HuH-7.5 (cell line): ENCODE measurements at regions not wholly inside any gene's neighbourhood (a gene's known extent, or its start where the extent isn't known, plus 50 kb on each side); places are given as distances from the start of the nearest gene placed in this dataset.
"Not testable (repeated sequence)": the region's sequence is repeated elsewhere in the genome, so short reads cannot be mapped to it uniquely, and the experiment has no call there.

Experiments used
- DNase-seq: peaks from one replicate; pipeline ENCODE4 v3.0.0; 2011; ENCODE audit warnings: low spot score

DNA sequence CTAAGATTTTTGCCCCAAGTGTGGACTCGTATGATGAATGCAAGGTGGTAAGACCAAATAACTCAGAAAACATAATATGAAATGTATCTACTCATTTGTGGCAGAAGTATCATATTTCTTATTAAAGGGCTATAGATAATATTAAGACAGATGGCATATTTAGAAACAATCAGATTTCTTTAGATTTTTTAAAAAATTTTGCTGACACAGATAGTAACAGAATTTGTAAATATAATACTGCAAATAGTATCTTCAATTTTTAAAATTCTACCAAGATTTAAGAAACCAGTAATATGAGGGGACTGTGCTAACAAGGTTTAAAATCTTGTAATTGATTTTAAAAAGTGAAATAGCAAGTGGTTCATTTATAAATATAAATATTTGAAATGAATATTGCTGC, 1064.1 kb downstream of the DIPK2A start:
- no peak for DNase-seq

DNA sequence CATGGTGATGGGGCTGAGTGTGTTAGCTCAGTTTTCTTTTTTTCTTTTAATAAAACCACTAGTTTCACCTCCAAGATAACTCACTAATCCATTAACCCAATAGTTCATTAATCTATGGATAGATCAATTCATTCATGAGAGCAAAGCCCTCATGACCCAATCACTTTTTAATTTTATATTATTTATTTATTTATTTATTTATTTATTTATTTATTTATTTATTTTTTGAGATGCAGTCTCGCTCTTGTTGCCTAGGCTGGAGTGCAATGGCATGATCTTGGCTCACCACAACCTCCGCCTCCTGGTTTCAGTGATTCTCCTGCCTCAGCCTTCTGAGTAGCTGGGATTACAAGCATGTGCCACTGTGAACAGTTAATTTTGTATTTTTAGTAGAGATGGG, 1082.4 kb downstream of the DIPK2A start:
- DNase-seq, result not testable (repeated sequence)

DNA sequence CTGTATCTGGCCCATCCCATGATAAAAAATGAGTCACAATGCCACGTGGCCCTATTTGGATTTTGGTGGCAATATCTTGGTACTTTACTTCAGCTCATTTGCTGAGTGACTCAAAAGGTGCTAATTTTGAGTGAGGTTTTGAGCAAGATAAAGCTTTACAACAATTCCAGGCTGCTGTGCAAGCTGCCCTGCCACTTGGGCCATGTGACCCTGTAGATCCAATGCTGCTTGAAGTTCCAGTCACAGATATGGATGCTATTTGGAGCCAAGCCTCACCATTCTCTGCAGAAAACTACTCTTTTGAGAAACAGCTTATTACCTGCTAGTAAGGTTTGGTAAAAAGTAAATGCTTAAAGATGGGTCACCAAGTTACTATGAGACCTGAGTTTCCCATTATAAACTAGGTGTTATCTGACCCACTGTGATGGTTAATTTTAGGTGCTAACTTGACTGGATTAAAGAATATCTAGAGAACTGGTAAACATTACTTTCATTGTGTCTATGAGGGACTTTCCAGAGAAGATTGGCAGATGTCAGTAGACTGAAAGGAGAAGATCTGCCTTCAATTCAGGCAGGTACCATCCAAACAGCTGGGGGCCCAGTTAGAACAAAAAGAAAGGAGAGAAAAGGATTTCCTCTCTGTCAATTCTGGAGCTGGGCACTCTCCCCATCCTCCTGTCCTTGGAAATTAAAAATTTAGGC, 1083.9 kb downstream of the DIPK2A start:
- DNase-seq, result no peak

GRCh38 chr3:145058483-145058882, 1086.9 kb downstream of the DIPK2A start:
- DNase-seq, result no peak

- DNase-seq, result no peak
Measured at GRCh38 chr3:145063616-145064015, 1092.0 kb downstream of the DIPK2A start.

DNA sequence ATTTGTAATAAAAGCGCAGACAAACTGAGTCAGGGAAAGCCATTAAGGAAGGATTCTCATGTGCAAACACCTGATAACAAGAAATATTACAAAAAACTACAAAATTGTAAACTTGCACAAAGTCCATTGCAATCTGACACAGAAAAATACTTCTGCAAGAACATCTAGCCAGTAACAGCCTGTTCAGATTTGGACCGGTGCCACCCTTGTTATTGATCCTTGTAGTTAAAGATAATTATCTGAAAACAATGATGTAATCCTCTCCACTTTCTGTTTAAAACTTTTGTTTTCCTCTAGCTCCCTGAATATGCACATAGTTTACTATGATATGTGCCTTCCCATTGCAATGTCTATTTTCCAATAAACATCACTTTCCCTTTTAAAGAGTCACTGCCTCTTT, 1090.2 kb downstream of the PLOD2 start:
- no peak for DNase-seq

GRCh38 chr3:145079436-145079835, 1081.5 kb downstream of the PLOD2 start:
- DNase-seq, result no peak

DNA sequence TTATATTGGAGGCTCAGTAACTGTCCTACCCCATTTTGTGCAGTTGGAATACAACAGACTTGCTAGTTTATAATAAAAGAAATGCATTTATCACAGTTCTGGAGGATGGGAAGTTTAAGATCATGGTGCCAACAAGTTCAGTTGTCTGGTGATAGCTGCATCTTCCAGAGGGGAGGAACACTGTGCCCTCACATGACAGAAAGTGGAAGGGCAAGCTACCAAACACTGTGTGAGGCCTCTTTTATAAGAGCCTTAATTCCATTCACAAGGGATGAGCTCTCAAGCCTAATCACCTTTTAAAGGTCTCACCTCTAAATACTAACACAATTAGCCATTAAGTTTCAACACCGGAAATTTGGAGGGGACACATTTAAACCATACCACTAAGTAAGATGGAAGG, 1073.9 kb downstream of the PLOD2 start:
- no peak for DNase-seq

GRCh38 chr3:145088917-145089316, 1072.1 kb downstream of the PLOD2 start:
- no peak for DNase-seq

DNA sequence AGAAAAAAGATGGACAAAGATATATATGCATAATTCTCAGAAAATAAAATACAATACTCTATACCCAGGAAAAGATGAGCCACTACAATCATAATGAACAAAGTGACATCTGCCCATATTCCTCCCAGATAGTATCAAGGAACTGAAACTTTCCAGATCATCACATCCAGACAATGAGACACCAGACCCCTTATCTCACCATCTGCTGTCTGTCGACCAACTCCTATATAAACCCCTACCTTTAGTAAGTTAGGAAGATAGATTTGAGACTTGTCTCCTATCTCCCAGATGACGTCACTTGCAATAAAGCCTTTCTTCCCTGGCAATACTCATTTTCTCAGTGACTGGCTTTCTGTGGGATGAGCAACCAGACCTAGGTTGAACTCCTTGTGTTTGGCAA, 1071.6 kb downstream of the PLOD2 start:
- DNase-seq, result no peak

DNA sequence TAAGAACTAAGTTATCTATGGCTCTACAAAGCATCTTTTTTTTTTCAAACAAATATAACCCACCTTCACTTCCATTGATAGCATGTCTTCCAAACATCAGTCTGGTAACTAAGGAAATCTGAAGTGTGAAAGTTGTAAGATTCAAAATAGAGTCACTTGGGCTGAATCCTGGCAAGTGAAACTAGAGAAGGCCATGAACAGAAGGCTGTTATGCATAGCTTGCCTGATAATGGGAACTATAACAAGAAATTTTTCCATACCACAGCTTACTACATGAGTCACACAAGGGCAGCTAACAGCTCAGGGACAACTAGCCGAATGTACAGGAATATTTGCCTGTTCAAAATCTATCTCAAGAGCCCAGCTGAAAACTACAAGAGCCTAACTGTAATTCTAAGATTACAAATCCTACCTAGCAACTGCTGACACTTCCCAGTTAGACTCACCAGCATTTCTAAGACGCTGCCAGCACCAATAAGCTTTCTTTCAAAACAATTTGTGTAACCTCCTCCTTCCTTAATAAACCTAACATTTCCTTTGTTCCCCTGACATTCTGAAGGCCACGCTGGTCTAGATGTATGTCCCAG, 1066.5 kb downstream of the PLOD2 start:
- DNase-seq, result no peak

- DNase-seq, result not testable (repeated sequence)
Measured at GRCh38 chr3:145111141-145111540, 1049.8 kb downstream of the PLOD2 start.

- no peak for DNase-seq
Measured at GRCh38 chr3:145116769-145117168, 1044.2 kb downstream of the PLOD2 start.

DNA sequence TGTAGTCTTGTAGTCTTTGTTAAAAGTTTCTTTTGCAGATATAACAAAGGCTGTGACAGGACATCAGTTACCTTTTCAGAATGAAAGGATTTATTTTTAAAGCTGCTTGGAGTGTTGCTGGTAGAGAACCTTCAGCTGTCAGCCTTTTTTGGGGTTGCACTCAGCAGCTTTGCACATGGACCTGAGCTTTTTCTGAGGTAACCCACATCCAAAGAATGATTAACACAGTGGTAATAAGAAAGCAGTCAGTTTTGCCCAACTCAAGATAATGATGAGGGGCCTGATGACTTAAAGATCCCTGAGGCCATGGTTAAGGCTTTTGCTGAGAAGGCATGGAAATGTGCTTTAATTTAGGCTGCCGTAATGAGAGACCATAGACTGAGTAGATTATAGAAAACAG, 1042.7 kb downstream of the PLOD2 start:
- no peak for DNase-seq

- DNase-seq, result no peak
Measured at GRCh38 chr3:145124900-145125678, 1035.9 kb downstream of the PLOD2 start.

GRCh38 chr3:145133281-145133680, 1027.7 kb downstream of the PLOD2 start:
- no peak for DNase-seq

DNA sequence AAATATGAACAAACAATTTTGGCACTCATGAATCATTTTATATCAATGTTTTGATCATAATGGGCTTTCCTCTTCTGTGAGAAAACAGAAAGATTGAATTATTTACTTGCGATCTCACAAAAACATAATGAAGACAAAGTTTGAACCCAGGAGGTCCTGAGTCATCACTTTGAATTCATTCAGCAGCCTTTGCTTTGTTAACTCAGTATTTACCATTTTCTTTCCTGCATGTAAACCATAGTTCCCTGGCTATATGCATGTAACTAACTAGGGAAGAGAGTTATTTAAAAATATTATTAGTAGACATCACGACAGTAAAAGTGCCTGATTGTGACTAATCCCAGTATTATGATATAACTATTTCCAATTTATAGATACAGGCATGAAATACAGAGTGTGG, 1026.2 kb downstream of the PLOD2 start:
- DNase-seq, result no peak

GRCh38 chr3:145144361-145144760, 1016.6 kb downstream of the PLOD2 start:
- no peak for DNase-seq

GRCh38 chr3:145145461-145145860, 1015.5 kb downstream of the PLOD2 start:
- no peak for DNase-seq

GRCh38 chr3:145159640-145160039, 1001.3 kb downstream of the PLOD2 start:
- DNase-seq, result no peak

DNA sequence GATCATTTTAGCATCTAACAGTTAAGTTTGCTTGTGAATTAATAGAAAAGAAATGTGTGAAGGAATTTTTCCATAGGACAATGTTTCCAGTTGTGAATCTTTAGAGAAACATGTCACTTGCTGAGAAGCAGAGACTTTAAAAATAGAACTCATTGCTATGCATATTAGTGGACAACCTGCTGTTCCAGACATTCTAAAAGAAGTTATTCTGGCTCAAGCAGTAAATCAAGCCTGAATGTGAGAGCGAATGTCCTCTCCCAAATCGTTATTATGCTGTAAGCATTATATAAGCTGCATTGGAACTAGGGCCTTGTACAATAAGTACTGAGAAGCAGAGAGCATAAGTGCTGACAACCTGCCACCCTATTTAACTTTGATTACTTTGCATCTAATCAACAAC, 990.9 kb downstream of the PLOD2 start:
- no peak for DNase-seq

GRCh38 chr3:145175626-145176025, 985.4 kb downstream of the PLOD2 start:
- no peak for DNase-seq

- no peak for DNase-seq
Measured at GRCh38 chr3:145176907-145177306, 984.1 kb downstream of the PLOD2 start.
